Naive B cell (primary cell): ENCODE measurements at regions not wholly inside any gene's neighbourhood (a gene's known extent, or its start where the extent isn't known, plus 50 kb on each side); places are given as distances from the start of the nearest gene placed in this dataset.
"Not testable (repeated sequence)": the region's sequence is repeated elsewhere in the genome, so short reads cannot be mapped to it uniquely, and the experiment has no call there.

Source experiments
- ATAC-seq, 2 donors: fragments of 150-1000 bp; cut with Tn5 transposase; 2 replicates each; pipeline ENCODE4 v1.10.0; 2021; ENCODE audit warnings: low read depth in 2 of 2, mild to moderate bottlenecking in 2 of 2, moderate library complexity in 2 of 2
- DNase-seq: peaks from one replicate; pipeline ENCODE4 v3.0.0; 2022
- H3K27ac Mint-ChIP-seq, 6 donors: one replicate each; pipeline ENCODE4 v1.8.0; 2020 to 2022; ENCODE audit warnings: mild to moderate bottlenecking in 6 of 6, mixed read lengths in 6 of 6, moderate library complexity in 5 of 6, inconsistent platforms in 2 of 6
- H3K27me3 Mint-ChIP-seq, 3 donors: one replicate each; pipeline ENCODE4 v1.8.0; 2021 to 2022; ENCODE audit warnings: mixed read lengths in 3 of 3, mild to moderate bottlenecking in 1 of 3
- H3K36me3 Mint-ChIP-seq, 2 donors: one replicate each; pipeline ENCODE4 v1.8.0; 2020 to 2022; ENCODE audit warnings: mixed read lengths in 2 of 2, inconsistent platforms in 1 of 2, mild to moderate bottlenecking in 1 of 2
- H3K4me1 Mint-ChIP-seq, 3 donors: one replicate each; pipeline ENCODE4 v1.8.0; 2020 to 2022; ENCODE audit warnings: mixed read lengths in 3 of 3, inconsistent platforms in 1 of 3, mild to moderate bottlenecking in 1 of 3, moderate library complexity in 1 of 3
- H3K4me3 Mint-ChIP-seq, 8 donors: one replicate each; pipeline ENCODE4 v1.8.0; 2020 to 2022; ENCODE audit warnings: mild to moderate bottlenecking in 8 of 8, mixed read lengths in 8 of 8, moderate library complexity in 8 of 8, inconsistent platforms in 2 of 8
- H3K9me3 Mint-ChIP-seq, 7 donors: one replicate each; pipeline ENCODE4 v1.8.0; 2020 to 2022; ENCODE audit warnings: mixed read lengths in 7 of 7, mild to moderate bottlenecking in 5 of 7, inconsistent platforms in 2 of 7, moderate library complexity in 1 of 7

GRCh38 chr4:33924811-33925210 lies 2319.5 kb downstream of the ARAP2 start:
- H3K27ac Mint-ChIP-seq: no peak overlapping the region
- no peak overlapping the region for H3K4me3 Mint-ChIP-seq
- H3K27me3 Mint-ChIP-seq: no peaks in the 10 kb centered on the region
- ATAC-seq: no peak
- DNase-seq: no peak
- peaks cover 0 to 5% (median 1%) of the 10 kb centered on the region in 7 donors for H3K9me3 Mint-ChIP-seq
- no peaks in the 10 kb centered on the region for H3K4me1 Mint-ChIP-seq
- no peaks in the 10 kb centered on the region for H3K36me3 Mint-ChIP-seq

GRCh38 chr4:33930497-33930896 lies 2313.8 kb downstream of the ARAP2 start:
- peaks cover 0 to 9% (median 0%) of the 10 kb centered on the region in 7 donors for H3K9me3 Mint-ChIP-seq
- no peak overlapping the region for H3K4me3 Mint-ChIP-seq
- H3K27me3 Mint-ChIP-seq: no peaks in the 10 kb centered on the region
- no peaks in the 10 kb centered on the region for H3K36me3 Mint-ChIP-seq
- no peak for DNase-seq
- H3K27ac Mint-ChIP-seq: no peak overlapping the region
- H3K4me1 Mint-ChIP-seq: no peaks in the 10 kb centered on the region
- no peak for ATAC-seq

GRCh38 chr4:33931026-33931425 lies 2313.3 kb downstream of the ARAP2 start:
- Mint-ChIP-seq H3K36me3 (no peaks in the 10 kb centered on the region), H3K4me1 (no peaks in the 10 kb centered on the region), H3K4me3 (no peak overlapping the region), H3K27me3 (no peaks in the 10 kb centered on the region), H3K9me3 (peaks cover 0 to 9% (median 0%) of the 10 kb centered on the region in 7 donors), H3K27ac (no peak overlapping the region)
- DNase-seq: no peak
- ATAC-seq: no peak

- H3K9me3 Mint-ChIP-seq: peaks cover 0 to 5% (median 0%) of the 10 kb centered on the region in 7 donors
- no peak for ATAC-seq
- no peaks in the 10 kb centered on the region for H3K27me3 Mint-ChIP-seq
- no peak overlapping the region for H3K27ac Mint-ChIP-seq
- H3K36me3 Mint-ChIP-seq: no peaks in the 10 kb centered on the region
- no peaks in the 10 kb centered on the region for H3K4me1 Mint-ChIP-seq
- no peak overlapping the region for H3K4me3 Mint-ChIP-seq
- no peak for DNase-seq
Observed at GRCh38 chr4:33940281-33940680, 2304.0 kb downstream of the ARAP2 start.

- Mint-ChIP-seq H3K27ac (no peak overlapping the region), H3K9me3 (peaks cover 0 to 3% (median 0%) of the 10 kb centered on the region in 7 donors), H3K27me3 (no peaks in the 10 kb centered on the region), H3K36me3 (no peaks in the 10 kb centered on the region), H3K4me1 (no peaks in the 10 kb centered on the region), H3K4me3 (no peak overlapping the region)
- DNase-seq: no peak
- no peak for ATAC-seq
Observed at GRCh38 chr4:33941854-33942253, 2302.5 kb downstream of the ARAP2 start.

- Mint-ChIP-seq H3K27ac (no peak overlapping the region), H3K27me3 (no peaks in the 10 kb centered on the region), H3K4me1 (no peaks in the 10 kb centered on the region), H3K36me3 (no peaks in the 10 kb centered on the region), H3K4me3 (no peak overlapping the region), H3K9me3 (peaks cover 0 to 5% (median 3%) of the 10 kb centered on the region in 7 donors)
- no peak for ATAC-seq
- DNase-seq: no peak
Observed at GRCh38 chr4:33948921-33949320, 2295.4 kb downstream of the ARAP2 start.

GRCh38 chr4:33953848-33954247 lies 2290.5 kb downstream of the ARAP2 start:
- not testable (repeated sequence) for H3K36me3 Mint-ChIP-seq, DNase-seq, H3K4me1 Mint-ChIP-seq, H3K27me3 Mint-ChIP-seq, ATAC-seq, H3K27ac Mint-ChIP-seq, H3K4me3 Mint-ChIP-seq
- peaks cover 0 to 12% (median 7%) of the 10 kb centered on the region in 7 donors for H3K9me3 Mint-ChIP-seq

- DNase-seq (no peak), ATAC-seq (no peak)
- H3K27me3 Mint-ChIP-seq: no peaks in the 10 kb centered on the region
- H3K9me3 Mint-ChIP-seq: peaks cover 0 to 12% (median 6%) of the 10 kb centered on the region in 7 donors
- no peak overlapping the region for H3K4me3 Mint-ChIP-seq
- H3K36me3 Mint-ChIP-seq: no peaks in the 10 kb centered on the region
- no peak overlapping the region for H3K27ac Mint-ChIP-seq
- H3K4me1 Mint-ChIP-seq: no peaks in the 10 kb centered on the region
Observed at GRCh38 chr4:33954759-33955158, 2289.6 kb downstream of the ARAP2 start.

GRCh38 chr4:33959519-33959918 lies 2284.8 kb downstream of the ARAP2 start:
- no peaks in the 10 kb centered on the region for H3K27me3 Mint-ChIP-seq
- H3K9me3 Mint-ChIP-seq: peaks cover 0 to 12% (median 4%) of the 10 kb centered on the region in 7 donors
- no peak overlapping the region for H3K27ac Mint-ChIP-seq
- no peaks in the 10 kb centered on the region for H3K4me1 Mint-ChIP-seq
- H3K36me3 Mint-ChIP-seq: no peaks in the 10 kb centered on the region
- DNase-seq (no peak), ATAC-seq (no peak)
- H3K4me3 Mint-ChIP-seq: no peak overlapping the region

- DNase-seq: no peak
- H3K27ac Mint-ChIP-seq: no peak overlapping the region
- H3K9me3 Mint-ChIP-seq: peaks cover 0 to 6% (median 2%) of the 10 kb centered on the region in 7 donors
- no peaks in the 10 kb centered on the region for H3K27me3 Mint-ChIP-seq
- H3K4me3 Mint-ChIP-seq: no peak overlapping the region
- ATAC-seq: no peak
- no peaks in the 10 kb centered on the region for H3K36me3 Mint-ChIP-seq
- no peaks in the 10 kb centered on the region for H3K4me1 Mint-ChIP-seq
Observed at GRCh38 chr4:33961761-33962160, 2282.6 kb downstream of the ARAP2 start.

GRCh38 chr4:33966808-33967207 lies 2277.5 kb downstream of the ARAP2 start:
- ATAC-seq: no peak
- H3K9me3 Mint-ChIP-seq: peaks cover 0 to 29% (median 4%) of the 10 kb centered on the region in 7 donors
- no peak for DNase-seq
- no peak overlapping the region for H3K27ac Mint-ChIP-seq
- H3K27me3 Mint-ChIP-seq: no peaks in the 10 kb centered on the region
- H3K4me1 Mint-ChIP-seq: no peaks in the 10 kb centered on the region
- no peak overlapping the region for H3K4me3 Mint-ChIP-seq
- H3K36me3 Mint-ChIP-seq: no peaks in the 10 kb centered on the region

GRCh38 chr4:33974270-33974669 lies 2270.0 kb downstream of the ARAP2 start:
- no peaks in the 10 kb centered on the region for H3K27me3 Mint-ChIP-seq
- no peak overlapping the region for H3K4me3 Mint-ChIP-seq
- peaks cover 0 to 20% (median 6%) of the 10 kb centered on the region in 7 donors for H3K9me3 Mint-ChIP-seq
- H3K4me1 Mint-ChIP-seq: no peaks in the 10 kb centered on the region
- ATAC-seq (no peak), DNase-seq (no peak)
- H3K36me3 Mint-ChIP-seq: no peaks in the 10 kb centered on the region
- no peak overlapping the region for H3K27ac Mint-ChIP-seq

GRCh38 chr4:33975995-33976394 lies 2268.3 kb downstream of the ARAP2 start:
- DNase-seq: no peak
- H3K27me3 Mint-ChIP-seq: no peaks in the 10 kb centered on the region

GRCh38 chr4:33979781-33980180 lies 2264.5 kb downstream of the ARAP2 start:
- not testable (repeated sequence) for H3K27ac Mint-ChIP-seq, H3K9me3 Mint-ChIP-seq, DNase-seq, H3K4me3 Mint-ChIP-seq, H3K27me3 Mint-ChIP-seq, ATAC-seq, H3K4me1 Mint-ChIP-seq, H3K36me3 Mint-ChIP-seq

More at GRCh38 chr4:33975995-33976394, 2268.3 kb downstream of the ARAP2 start:
- H3K36me3 Mint-ChIP-seq: no peaks in the 10 kb centered on the region
- no peaks in the 10 kb centered on the region for H3K4me1 Mint-ChIP-seq
- H3K4me3 Mint-ChIP-seq: no peak overlapping the region
- peak overlapping the region in 1 of 6 donors; percentile 72 for H3K27ac Mint-ChIP-seq
- H3K9me3 Mint-ChIP-seq: peaks cover 0 to 10% (median 6%) of the 10 kb centered on the region in 7 donors
- ATAC-seq: no peak

- H3K27me3 Mint-ChIP-seq: no peaks in the 10 kb centered on the region
- H3K4me3 Mint-ChIP-seq: no peak overlapping the region
- no peaks in the 10 kb centered on the region for H3K36me3 Mint-ChIP-seq
- no peak overlapping the region for H3K27ac Mint-ChIP-seq
- no peaks in the 10 kb centered on the region for H3K4me1 Mint-ChIP-seq
- peaks cover 0 to 4% (median 0%) of the 10 kb centered on the region in 7 donors for H3K9me3 Mint-ChIP-seq
- DNase-seq (no peak), ATAC-seq (no peak)
Observed at GRCh38 chr4:33980361-33980760, 2264.0 kb downstream of the ARAP2 start.
